ENCODE measurements at regions not wholly inside any gene's neighbourhood (a gene's known extent, or its start where the extent isn't known, plus 50 kb on each side); places are given as distances from the start of the nearest gene placed in this dataset.
A peak's percentile ranks its signal among the peaks of the same experiment; 100 is the strongest.

DNA sequence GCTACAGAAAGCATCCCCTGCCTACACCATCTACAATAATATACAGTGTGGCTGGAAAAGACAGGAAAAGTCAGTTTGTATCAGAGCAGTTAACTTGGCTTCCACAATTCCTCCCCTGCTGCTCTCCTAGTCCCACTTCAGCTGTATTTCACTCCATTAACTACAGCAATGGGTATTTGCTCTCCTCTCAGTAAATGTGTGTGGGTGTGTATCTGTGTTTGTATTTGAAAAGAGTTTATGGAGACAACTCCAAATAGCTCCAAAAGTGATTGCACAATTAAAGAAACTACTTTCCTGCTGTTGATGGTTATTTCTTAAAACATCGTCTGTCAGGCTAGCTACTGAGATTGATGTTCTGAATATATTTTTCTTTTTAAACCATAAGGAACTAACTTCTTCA, 333.7 kb upstream of the FIGN start:
- Histone ChIP-seq H3K4me3 (no peak overlapping the region), H3K27ac (no peak overlapping the region), H3K9me3 (no peaks in the 10 kb centered on the region), H3K36me3 (no peaks in the 10 kb centered on the region), H3K27me3 (no peaks in the 10 kb centered on the region), H3K4me1 (no peaks in the 10 kb centered on the region)
- TF ChIP-seq POLR2AphosphoS5 (IDR thresholded peaks at IDR 0.05) (no peak), POLR2A (IDR thresholded peaks at IDR 0.05) (no peak), CTCF (IDR thresholded peaks at IDR 0.05) (no peak)
- intact Hi-C loops (cut with DNase I; ENCODE audit: low total_unique reads): loop anchor here (10.0 kb wide), 1 partner anchor 825 kb away; no protein-coding TSS in a partner anchor
- DNase-seq (ENCODE audit: low spot score in 2 of 2): no peak

- no peak overlapping the region for H3K4me3 ChIP-seq
- no peak for TF ChIP-seq CTCF (IDR thresholded peaks at IDR 0.05)
- no peaks in the 10 kb centered on the region for H3K9me3 ChIP-seq
- H3K4me1 ChIP-seq: no peaks in the 10 kb centered on the region
- no peak overlapping the region for H3K27ac ChIP-seq
- intact Hi-C loops (cut with DNase I; ENCODE audit: low total_unique reads): loop anchor here (10.0 kb wide), 1 partner anchor 827 kb away; no protein-coding TSS in a partner anchor
- H3K27me3 ChIP-seq: no peaks in the 10 kb centered on the region
- no peaks in the 10 kb centered on the region for H3K36me3 ChIP-seq
- DNase-seq (ENCODE audit: low spot score in 2 of 2): no peak
Measured at GRCh38 chr2:164068063-164068462, 332.3 kb upstream of the FIGN start.

GRCh38 chr2:164066095-164066494, 330.3 kb upstream of the FIGN start:
- H3K27ac ChIP-seq: no peak overlapping the region
- intact Hi-C loops (cut with DNase I; ENCODE audit: low total_unique reads): loop anchor here (10.0 kb wide), 1 partner anchor 829 kb away; no protein-coding TSS in a partner anchor
- no peak for DNase-seq (ENCODE audit: low spot score in 2 of 2)
- H3K4me3 ChIP-seq: no peak overlapping the region
- H3K36me3 ChIP-seq: no peaks in the 10 kb centered on the region
- H3K27me3 ChIP-seq: no peaks in the 10 kb centered on the region
- H3K4me1 ChIP-seq: no peaks in the 10 kb centered on the region
- no peaks in the 10 kb centered on the region for H3K9me3 ChIP-seq
- no peak for TF ChIP-seq POLR2A (IDR thresholded peaks at IDR 0.05)
- TF ChIP-seq POLR2AphosphoS5 (IDR thresholded peaks at IDR 0.05): no peak
- TF ChIP-seq CTCF (IDR thresholded peaks at IDR 0.05): no peak

DNA sequence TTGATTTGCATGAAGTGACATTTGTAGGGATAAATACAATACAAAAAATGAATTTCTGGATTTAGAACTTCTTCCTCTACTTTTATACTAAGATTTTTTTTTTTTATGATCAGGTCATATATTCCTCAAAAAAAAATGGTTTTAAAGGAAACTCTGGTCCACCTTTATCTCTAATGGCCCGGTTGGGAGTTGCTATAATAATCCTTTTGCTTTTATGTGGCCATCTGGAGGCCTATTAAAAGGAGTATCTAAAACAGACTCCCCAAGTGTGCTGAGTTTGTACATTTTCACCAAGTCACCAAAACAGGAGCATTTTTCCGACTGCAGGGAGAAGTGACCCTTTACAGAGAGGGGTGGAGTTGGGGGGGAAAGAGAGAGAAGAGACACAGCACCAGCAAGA, 329.2 kb upstream of the FIGN start:
- DNase-seq (ENCODE audit: low spot score in 2 of 2): no peak
- Histone ChIP-seq H3K27me3 (no peaks in the 10 kb centered on the region), H3K27ac (no peak overlapping the region), H3K4me3 (no peak overlapping the region), H3K4me1 (no peaks in the 10 kb centered on the region), H3K9me3 (no peaks in the 10 kb centered on the region), H3K36me3 (no peaks in the 10 kb centered on the region)
- TF ChIP-seq POLR2AphosphoS5 (IDR thresholded peaks at IDR 0.05) (no peak), POLR2A (IDR thresholded peaks at IDR 0.05) (no peak), CTCF (IDR thresholded peaks at IDR 0.05) (no peak)
- intact Hi-C loops (cut with DNase I; ENCODE audit: low total_unique reads): loop anchor here (10.0 kb wide), 1 partner anchor 830 kb away; no protein-coding TSS in a partner anchor

DNA sequence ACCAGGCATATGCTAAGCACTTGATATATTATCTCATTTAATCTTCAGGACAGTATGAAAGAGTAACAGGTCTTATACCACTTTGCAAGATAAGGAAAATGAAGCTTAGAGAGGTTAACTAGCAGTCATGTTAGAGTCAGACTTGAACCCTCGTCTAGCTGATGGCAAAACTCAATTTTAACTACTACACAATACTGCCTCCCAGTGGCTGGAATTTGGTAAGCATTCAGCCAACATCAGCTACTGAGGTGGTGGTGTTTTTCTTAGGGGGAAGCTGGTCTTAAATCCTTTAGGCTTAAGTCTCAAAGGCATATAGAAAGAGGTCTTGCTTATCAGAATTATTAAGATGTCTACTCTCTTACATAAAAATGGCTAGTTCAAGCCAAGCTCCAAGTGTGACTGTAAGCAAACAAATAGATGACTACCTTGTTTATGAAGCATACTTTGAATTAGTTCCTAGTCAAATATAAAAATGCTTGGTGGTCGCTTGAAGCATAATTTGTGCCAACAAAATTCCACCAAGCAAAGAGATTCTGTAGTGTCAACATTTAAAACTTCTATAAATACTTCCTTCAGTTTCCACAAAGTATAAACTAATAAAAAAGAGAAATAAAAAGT, 325.4 kb upstream of the FIGN start:
- TF ChIP-seq CTCF (IDR thresholded peaks at IDR 0.05) (peak in 2 of 3 donors; percentile 49 to 66), POLR2A (IDR thresholded peaks at IDR 0.05) (no peak)
- intact Hi-C loops (cut with DNase I; ENCODE audit: low total_unique reads): loop anchor here (10.0 kb wide), 1 partner anchor 834 kb away; no protein-coding TSS in a partner anchor

More for the DNA sequence above, 325.4 kb upstream of the FIGN start:
- H3K27me3 ChIP-seq: no peaks in the 10 kb centered on the region
- no peak overlapping the region for H3K27ac ChIP-seq
- no peak overlapping the region for H3K4me3 ChIP-seq
- H3K4me1 ChIP-seq: no peaks in the 10 kb centered on the region
- H3K9me3 ChIP-seq: no peaks in the 10 kb centered on the region
- no peaks in the 10 kb centered on the region for H3K36me3 ChIP-seq
- DNase-seq (ENCODE audit: low spot score in 2 of 2): no peak
